AG04450 (cell line): ENCODE measurements at regions not wholly inside any gene's neighbourhood (a gene's known extent, or its start where the extent isn't known, plus 50 kb on each side); places are given as distances from the start of the nearest gene placed in this dataset.

Experiments used
- CTCF ChIA-PET: fragments of 300-600, 350-600 bp; formaldehyde crosslinking; extraction: SDS; loops from one replicate; lab custom pipeline; 2022; ENCODE audit warnings: antibody characterized with exemption, inconsistent platforms; lab: Charles Lee
- POLR2A ChIA-PET: fragments of 350-600 bp; formaldehyde crosslinking; extraction: SDS; loops from one replicate; lab custom pipeline; 2021; ENCODE audit warnings: antibody characterized with exemption, inconsistent platforms; lab: Yijun Ruan, JAX
- DNase-seq: peaks from one replicate; pipeline ENCODE4 v3.0.0-alpha.2; 2011; ENCODE audit warnings: low read depth, low spot score
- H3K27ac ChIP-seq: one replicate; pipeline ENCODE4 v1.5.1; 2012; ENCODE audit warnings: low read depth, low read length, control low read depth
- H3K27me3 ChIP-seq: one replicate; pipeline ENCODE4 v1.6.0; 2012; ENCODE audit warnings: low read length; ENCODE audit not compliant: control insufficient read depth, insufficient read depth
- H3K4me3 ChIP-seq: 2 replicates; pipeline ENCODE4 v1.5.1; 2011; ENCODE audit warnings: mild to moderate bottlenecking, low read depth, low read length, control low read depth
- H3K9me3 ChIP-seq: 2 replicates; pipeline ENCODE4 v1.5.1; 2012; ENCODE audit warnings: low read length; ENCODE audit not compliant: control insufficient read depth, insufficient read depth
- CTCF ChIP-seq: IDR thresholded peaks from 2 replicates; pipeline ENCODE4 v1.5.1; 2011; ENCODE audit warnings: low read depth, low read length, control low read depth, inconsistent platforms

- Histone ChIP-seq H3K4me3 (no peak overlapping the region), H3K9me3 (no peaks in the 10 kb centered on the region; the same call in 1 of the 2 replicates), H3K27me3 (no peaks in the 10 kb centered on the region), H3K27ac (no peak overlapping the region)
- TF ChIP-seq CTCF, result no peak
- DNase-seq, result no peak
- ChIA-PET POLR2A (no interaction called here), CTCF (interaction anchor here (0.8 kb wide), 1 partner anchor 30 kb away, joined by 3 read pairs; no protein-coding TSS in a partner anchor)
Observed at GRCh38 chr5:17944046-17944445, 309.8 kb downstream of the TAF11L14 start.

GRCh38 chr5:17947029-17947428 lies 312.8 kb downstream of the TAF11L14 start:
- POLR2A ChIA-PET, result no interaction called here
- TF ChIP-seq CTCF, result no peak
- Histone ChIP-seq H3K9me3 (peaks cover 9% of the 10 kb centered on the region; the same call in 1 of the 2 replicates), H3K4me3 (no peak overlapping the region), H3K27ac (no peak overlapping the region), H3K27me3 (no peaks in the 10 kb centered on the region)
- CTCF ChIA-PET, result no interaction called here
- no peak for DNase-seq

- no peak for DNase-seq
- ChIA-PET POLR2A (no interaction called here), CTCF (no interaction called here)
- peaks cover 9% of the 10 kb centered on the region; the same call in 1 of the 2 replicates for H3K9me3 ChIP-seq
- H3K27ac ChIP-seq, result no peak overlapping the region
- H3K27me3 ChIP-seq, result no peaks in the 10 kb centered on the region
- no peak overlapping the region for H3K4me3 ChIP-seq
- TF ChIP-seq CTCF, result no peak
Observed at GRCh38 chr5:17951392-17952169, 317.3 kb downstream of the TAF11L14 start.

- no peak for DNase-seq
- ChIA-PET CTCF (no interaction called here), POLR2A (no interaction called here)
- no peak for TF ChIP-seq CTCF
- Histone ChIP-seq H3K27me3 (no peaks in the 10 kb centered on the region), H3K27ac (peak overlapping the region; percentile 12), H3K9me3 (peaks cover 9% of the 10 kb centered on the region; the same call in 1 of the 2 replicates), H3K4me3 (no peak overlapping the region)
Observed at GRCh38 chr5:17952231-17952630, 318.0 kb downstream of the TAF11L14 start.

GRCh38 chr5:17964067-17964466 lies 329.8 kb downstream of the TAF11L14 start:
- Histone ChIP-seq H3K4me3 (no peak overlapping the region), H3K27ac (no peak overlapping the region), H3K9me3 (peaks cover 12% of the 10 kb centered on the region), H3K27me3 (no peaks in the 10 kb centered on the region)
- no peak for TF ChIP-seq CTCF
- no peak for DNase-seq
- POLR2A ChIA-PET, result no interaction called here
- CTCF ChIA-PET, result no interaction called here
